ENCODE measurements at regions not wholly inside any gene's neighbourhood (a gene's known extent, or its start where the extent isn't known, plus 50 kb on each side); places are given as distances from the start of the nearest gene placed in this dataset.

DNA sequence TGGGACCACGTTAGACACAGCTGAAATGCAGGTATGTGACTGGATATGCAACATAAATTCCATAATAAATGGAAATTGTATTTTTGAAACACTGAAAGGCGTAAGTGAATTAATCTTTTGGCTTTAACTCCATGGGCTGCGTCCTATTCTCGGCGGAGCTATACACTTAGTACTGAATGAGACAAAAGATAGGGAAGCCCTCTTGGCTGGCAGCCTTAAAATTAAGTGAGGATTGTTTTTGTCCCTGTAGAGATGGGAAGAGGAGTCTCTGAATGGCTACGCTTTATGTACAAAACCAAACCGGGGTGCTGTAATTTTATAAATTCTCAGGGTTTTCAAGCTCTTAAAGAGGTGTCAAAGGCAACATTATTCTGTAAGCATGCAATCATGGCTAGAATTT is 429.8 kb downstream of the QKI start:
- WGBS, 2 donors (ENCODE audit: low coverage in 1 of 2) = 86 to 88% methylated on average over 7 of the region's 7 CpGs
- no peak for ATAC-seq
- TF ChIP-seq POLR2A (IDR thresholded peaks at IDR 0.05) (no peak), EP300 (IDR thresholded peaks at IDR 0.05) (no peak)
- TF ChIP-seq, protein P1, sequence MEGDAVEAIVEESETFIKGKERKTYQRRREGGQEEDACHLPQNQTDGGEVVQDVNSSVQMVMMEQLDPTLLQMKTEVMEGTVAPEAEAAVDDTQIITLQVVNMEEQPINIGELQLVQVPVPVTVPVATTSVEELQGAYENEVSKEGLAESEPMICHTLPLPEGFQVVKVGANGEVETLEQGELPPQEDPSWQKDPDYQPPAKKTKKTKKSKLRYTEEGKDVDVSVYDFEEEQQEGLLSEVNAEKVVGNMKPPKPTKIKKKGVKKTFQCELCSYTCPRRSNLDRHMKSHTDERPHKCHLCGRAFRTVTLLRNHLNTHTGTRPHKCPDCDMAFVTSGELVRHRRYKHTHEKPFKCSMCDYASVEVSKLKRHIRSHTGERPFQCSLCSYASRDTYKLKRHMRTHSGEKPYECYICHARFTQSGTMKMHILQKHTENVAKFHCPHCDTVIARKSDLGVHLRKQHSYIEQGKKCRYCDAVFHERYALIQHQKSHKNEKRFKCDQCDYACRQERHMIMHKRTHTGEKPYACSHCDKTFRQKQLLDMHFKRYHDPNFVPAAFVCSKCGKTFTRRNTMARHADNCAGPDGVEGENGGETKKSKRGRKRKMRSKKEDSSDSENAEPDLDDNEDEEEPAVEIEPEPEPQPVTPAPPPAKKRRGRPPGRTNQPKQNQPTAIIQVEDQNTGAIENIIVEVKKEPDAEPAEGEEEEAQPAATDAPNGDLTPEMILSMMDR (IDR thresholded peaks at IDR 0.05) = no peak
- no peaks in the 10 kb centered on the region for H3K36me3 ChIP-seq
- H3K4me1 ChIP-seq = no peaks in the 10 kb centered on the region
- H3K27ac ChIP-seq = no peak overlapping the region
- H3K4me3 ChIP-seq = no peak overlapping the region
- no peaks in the 10 kb centered on the region for H3K27me3 ChIP-seq
- H3K9me3 ChIP-seq = no peaks in the 10 kb centered on the region

DNA sequence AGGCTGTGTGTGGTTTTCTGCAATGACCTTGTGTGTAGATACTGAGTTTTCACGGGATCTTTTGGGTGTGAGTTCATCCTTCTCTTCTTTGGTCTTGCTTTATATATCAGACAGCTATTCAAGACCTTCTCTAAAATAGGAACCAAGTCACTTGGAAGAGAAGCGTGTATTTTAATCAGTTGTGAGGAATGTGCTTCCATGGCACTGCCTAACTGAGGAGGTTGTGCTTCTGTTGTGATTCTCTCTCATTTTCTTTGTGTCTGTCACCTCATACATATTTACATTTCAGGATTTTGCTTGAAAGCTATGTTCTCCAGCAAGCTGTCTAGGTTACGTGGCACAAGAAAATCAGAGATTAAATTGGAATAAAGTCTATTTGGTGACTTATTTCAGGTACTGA is 428.7 kb downstream of the QKI start:
- Histone ChIP-seq H3K27me3 (no peaks in the 10 kb centered on the region), H3K4me1 (peaks cover 0 to under 1% (median 0%) of the 10 kb centered on the region in 3 donors), H3K4me3 (no peak overlapping the region), H3K9me3 (no peaks in the 10 kb centered on the region), H3K36me3 (no peaks in the 10 kb centered on the region), H3K27ac (no peak overlapping the region)
- TF ChIP-seq EP300 (IDR thresholded peaks at IDR 0.05) (no peak), POLR2AphosphoS5 (IDR thresholded peaks at IDR 0.05) (no peak), POLR2A (IDR thresholded peaks at IDR 0.05) (no peak)
- TF ChIP-seq, protein P1 (IDR thresholded peaks at IDR 0.05) = no peak
- WGBS, 2 donors (ENCODE audit: low coverage in 1 of 2) = 48 to 58% methylated on average over 3 of the region's 3 CpGs
- ATAC-seq = no peak

DNA sequence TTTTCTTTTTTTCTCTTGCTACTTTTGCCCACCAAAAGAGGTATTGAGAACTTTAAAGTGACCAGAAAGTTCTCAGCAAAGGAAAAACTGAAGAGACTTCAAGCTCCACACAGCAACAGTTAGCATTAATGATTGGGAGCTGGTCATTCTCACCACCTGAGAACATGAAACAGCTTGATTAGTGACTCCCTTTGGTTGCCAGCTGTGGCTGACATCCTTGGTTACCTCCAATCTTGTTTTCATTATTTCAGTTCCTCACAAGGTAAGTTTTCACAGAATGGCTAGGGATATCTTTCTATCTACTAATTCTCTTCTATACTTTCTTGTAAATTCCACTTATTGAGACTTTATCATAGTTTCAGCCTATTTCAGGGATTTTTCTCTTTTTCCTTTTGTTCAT is 427.9 kb downstream of the QKI start:
- Histone ChIP-seq H3K36me3 (no peaks in the 10 kb centered on the region), H3K4me3 (no peak overlapping the region), H3K9me3 (no peaks in the 10 kb centered on the region), H3K27me3 (no peaks in the 10 kb centered on the region), H3K27ac (no peak overlapping the region), H3K4me1 (peaks cover 0 to 8% (median 3%) of the 10 kb centered on the region in 3 donors)
- no peak for TF ChIP-seq POLR2AphosphoS5 (IDR thresholded peaks at IDR 0.05)
- TF ChIP-seq, protein P1 (IDR thresholded peaks at IDR 0.05) = no peak
- TF ChIP-seq POLR2A (IDR thresholded peaks at IDR 0.05) = no peak
- no peak for TF ChIP-seq EP300 (IDR thresholded peaks at IDR 0.05)
- no peak for ATAC-seq

DNA sequence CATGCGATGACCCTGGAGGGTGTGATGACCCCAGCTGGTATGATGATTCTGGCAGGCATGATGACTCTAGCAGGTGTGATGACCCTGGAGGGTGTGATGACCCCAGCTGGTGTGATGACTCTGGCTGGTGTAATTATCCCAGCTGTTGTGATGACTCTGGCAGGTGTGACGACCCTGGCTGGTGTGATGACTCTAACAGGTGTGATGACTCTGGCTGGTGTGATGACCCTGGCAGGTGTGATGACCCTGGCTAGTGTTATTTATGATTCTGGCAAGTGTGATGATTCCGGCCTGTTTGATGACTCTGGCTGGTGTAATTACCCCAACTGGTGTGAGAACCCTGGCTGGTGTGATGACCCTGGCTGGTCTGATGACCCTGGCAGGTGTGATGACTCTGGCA is 427.2 kb downstream of the QKI start:
- Histone ChIP-seq H3K27me3 (no peaks in the 10 kb centered on the region), H3K27ac (no peak overlapping the region), H3K4me3 (no peak overlapping the region), H3K9me3 (no peaks in the 10 kb centered on the region), H3K4me1 (peaks cover 0 to 14% (median 3%) of the 10 kb centered on the region in 3 donors), H3K36me3 (no peaks in the 10 kb centered on the region)
- ATAC-seq = no peak
- WGBS, 2 donors (ENCODE audit: low coverage in 1 of 2) = 71% methylated on average over 1 of the region's 3 CpGs; no CpG with 5 or more reads in 1 of the 2 donors
- TF ChIP-seq POLR2AphosphoS5 (IDR thresholded peaks at IDR 0.05) (no peak), EP300 (IDR thresholded peaks at IDR 0.05) (no peak), POLR2A (IDR thresholded peaks at IDR 0.05) (no peak)
- TF ChIP-seq, protein P1 (IDR thresholded peaks at IDR 0.05) = no peak

DNA sequence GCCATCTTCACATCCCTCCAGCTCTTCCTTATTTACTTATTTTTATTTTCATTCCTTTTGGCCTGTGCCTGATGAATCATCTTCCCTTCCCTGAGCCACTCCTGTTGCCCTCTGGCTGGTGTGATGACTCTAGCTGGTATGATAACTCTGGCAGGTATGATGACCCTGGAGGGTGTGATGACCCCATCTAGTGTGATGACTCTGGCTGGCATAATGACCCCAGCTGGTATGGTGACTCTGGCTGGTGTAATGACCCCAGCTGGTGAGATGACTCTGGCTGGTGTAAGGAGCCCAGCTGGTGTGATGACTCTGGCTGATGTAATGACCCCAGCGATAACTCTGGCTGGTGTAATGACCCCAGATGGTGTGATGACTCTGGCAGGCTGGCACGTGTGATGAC is 426.8 kb downstream of the QKI start:
- no CpG with 5 or more reads among the region's 2 CpGs for WGBS, 2 donors (ENCODE audit: low coverage in 1 of 2)
- Histone ChIP-seq H3K4me1 (peaks cover 0 to 14% (median 3%) of the 10 kb centered on the region in 3 donors), H3K4me3 (no peak overlapping the region), H3K36me3 (no peaks in the 10 kb centered on the region), H3K9me3 (no peaks in the 10 kb centered on the region), H3K27ac (no peak overlapping the region), H3K27me3 (no peaks in the 10 kb centered on the region)
- no peak for TF ChIP-seq EP300 (IDR thresholded peaks at IDR 0.05)
- no peak for TF ChIP-seq POLR2AphosphoS5 (IDR thresholded peaks at IDR 0.05)
- TF ChIP-seq, protein P1 (IDR thresholded peaks at IDR 0.05) = no peak
- TF ChIP-seq POLR2A (IDR thresholded peaks at IDR 0.05) = no peak
- no peak for ATAC-seq
